ENCODE measurements at regions not wholly inside any gene's neighbourhood (a gene's known extent, or its start where the extent isn't known, plus 50 kb on each side); places are given as distances from the start of the nearest gene placed in this dataset.

DNA sequence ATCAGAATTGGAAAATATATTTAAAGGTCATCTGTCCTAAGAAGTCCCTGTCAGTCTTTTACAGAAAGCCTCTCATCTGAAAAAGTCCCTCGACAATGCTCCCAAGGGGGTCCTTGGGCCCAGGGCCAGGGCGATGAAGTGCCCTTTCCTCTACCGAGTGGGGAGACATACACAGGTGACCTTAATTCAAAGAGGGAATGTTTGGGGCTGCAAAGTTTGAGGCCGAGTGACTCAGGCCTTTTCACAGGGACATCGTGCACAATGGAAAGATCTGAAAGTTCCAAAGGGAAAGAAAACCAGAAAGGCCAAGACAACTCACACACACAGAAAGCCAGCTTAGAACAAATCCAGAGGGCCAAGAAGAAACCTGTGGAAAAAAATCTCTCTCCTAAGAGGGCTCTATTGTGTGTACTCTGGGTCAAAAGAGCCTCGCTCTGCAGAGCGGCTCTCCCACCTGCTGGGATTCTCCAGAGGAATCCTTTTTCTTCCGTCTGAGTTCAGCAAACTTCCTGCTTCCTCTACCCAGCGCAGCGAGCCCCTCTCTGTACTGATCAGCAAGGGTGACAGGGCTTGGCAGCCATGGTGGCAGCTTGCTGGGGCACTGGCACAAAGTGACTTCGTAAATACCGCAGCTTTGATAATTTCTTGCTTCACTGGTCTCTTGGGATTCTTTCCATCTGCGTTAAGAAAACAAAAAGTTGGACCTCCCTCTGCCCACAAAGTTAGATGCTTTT is 259.1 kb downstream of the OPA1 start:
- DNase-seq: no peak

DNA sequence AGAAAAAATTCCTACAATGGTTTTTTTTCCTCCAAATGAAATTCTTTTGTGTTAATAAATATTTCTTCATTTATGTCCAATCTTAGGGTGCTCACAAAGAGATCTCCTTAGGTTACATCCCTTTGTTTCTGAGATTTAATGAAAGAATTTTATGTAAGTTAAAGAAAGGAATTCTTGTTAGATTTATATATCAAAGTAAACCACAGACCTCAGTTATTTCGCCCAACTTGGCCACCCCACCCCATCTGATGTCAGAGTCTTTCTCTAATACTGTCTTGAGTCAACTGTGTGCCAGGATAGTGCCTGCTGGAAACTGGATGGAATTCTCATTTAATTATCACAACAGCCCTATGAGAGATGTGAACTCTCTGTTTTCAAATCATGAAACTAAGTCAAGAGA is 259.9 kb downstream of the OPA1 start:
- no peak for DNase-seq

GRCh38 chr3:193853511-193854219 is 260.7 kb downstream of the OPA1 start:
- DNase-seq: no peak

GRCh38 chr3:193857996-193858395 is 265.0 kb downstream of the OPA1 start:
- DNase-seq: no peak

DNA sequence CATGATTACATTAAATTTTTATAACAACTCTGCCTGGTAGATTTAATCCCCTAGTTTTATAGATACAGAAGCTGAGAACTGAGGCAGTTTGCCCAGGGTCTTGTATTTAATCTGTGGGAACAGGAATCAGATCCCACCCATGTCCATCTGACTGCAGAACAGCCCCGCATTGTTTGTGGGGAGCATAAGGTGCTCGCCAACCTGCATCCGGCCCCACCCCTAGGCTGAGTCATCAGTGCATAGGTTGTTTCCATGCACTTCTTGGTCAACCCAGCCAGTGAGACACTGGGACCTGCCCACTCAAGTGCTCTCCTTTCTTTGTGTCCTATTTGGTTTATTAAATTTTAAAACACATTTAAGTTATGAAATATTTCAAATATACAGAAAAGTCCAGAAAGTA is 266.2 kb downstream of the OPA1 start:
- no peak for DNase-seq

DNA sequence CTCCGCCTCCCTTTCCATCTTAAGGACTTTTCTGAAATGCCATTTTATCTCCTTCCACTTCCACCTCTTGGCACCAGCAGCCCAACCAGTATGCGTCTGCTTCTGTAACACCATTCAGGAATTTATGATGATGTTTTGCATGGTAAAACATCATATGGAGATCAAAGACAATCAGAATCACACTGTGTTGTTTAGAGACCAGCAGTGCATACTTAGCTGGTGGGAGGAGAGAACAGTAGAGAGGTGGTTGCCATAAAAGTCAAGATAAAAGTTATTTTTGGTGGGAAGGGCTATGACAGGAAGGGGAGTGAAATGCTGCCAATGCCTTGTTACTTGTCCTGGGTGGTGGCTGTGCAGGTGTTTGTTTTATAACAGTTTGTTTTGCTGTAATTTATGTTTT is 268.0 kb downstream of the OPA1 start:
- no peak for DNase-seq

DNA sequence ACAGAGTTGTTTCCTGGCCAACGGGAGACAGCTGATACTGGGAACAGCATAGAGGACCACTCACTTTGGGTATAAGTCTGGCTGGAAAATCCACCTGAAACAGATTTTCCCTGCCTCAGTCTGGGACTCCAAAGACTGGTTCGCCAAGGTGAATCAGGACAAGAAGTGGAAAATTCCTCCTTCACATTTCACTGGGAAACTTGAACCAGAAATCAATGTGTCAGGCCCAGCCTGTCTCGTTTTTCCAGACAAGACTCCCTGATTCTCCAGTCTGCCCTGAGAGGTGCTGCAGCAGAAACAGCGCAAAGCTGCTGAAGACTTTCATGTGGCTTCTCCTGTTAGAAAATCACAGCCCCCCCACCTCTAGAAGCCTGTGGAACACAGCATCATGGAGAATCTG is 269.8 kb downstream of the OPA1 start:
- no peak for DNase-seq

DNA sequence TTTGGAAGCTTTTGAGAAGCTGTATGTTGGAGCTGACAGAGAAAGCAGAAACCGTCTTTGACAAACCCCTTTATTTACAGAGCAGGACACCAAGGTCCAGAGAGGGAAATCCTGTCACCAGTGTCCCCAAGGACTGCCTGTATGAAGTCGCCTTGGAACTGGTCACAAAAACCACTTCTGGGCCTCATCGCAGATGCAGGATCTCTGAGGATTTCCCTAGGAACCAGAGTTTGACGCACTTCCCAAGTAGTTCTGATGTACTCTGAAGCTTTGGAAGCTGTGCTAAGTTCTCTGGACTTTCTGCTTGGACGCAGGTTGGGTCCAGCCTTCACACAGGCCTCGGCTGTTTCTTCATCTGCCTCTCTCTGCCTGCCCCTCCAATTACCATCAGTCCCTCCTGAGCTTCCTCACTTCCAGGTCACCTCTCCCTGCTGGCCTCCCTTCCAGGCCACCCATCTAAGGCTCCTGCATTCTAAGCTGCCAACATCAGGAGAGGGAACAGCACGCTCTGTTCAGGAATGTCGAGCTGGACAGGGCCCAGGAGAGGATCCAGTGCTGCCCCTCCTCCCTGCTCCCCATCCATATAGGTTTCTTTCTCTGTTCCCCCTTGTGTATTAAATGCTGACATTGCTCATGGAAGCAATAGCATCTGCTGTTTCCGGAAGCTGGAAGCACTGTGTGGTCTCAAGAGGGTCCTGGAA is 270.8 kb downstream of the OPA1 start:
- no peak for DNase-seq

- no peak for DNase-seq
These were observed 270.6 kb upstream of the HES1 start for GRCh38 chr3:193865339-193865738.

DNA sequence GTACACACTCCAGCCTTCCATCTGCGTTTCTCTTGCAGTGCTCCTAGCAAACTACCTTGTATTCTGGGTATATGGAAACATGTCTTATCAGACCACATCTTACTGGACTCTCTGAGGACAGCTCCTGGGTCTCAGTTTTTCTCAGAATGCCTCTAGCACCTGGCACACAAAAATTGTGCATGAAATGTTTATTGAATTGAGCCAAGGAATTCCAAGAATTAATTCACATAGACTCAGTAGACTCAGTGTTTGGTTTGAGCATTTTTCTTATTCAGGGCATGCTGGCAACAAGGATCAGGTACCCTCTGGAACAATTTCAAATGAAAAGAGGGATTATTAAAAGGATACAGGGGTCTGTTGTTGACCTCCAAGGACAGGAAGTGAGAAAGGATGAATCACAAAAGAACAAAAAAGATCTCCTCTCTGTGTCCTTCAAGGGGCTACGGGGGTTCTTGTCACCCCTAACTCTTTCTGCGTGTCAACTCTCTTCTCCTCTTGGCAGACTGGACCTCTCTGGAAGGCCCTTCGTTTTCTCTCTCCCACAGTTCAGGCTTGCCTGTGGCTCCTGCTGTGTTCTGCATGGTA is 270.0 kb upstream of the HES1 start:
- DNase-seq: no peak

DNA sequence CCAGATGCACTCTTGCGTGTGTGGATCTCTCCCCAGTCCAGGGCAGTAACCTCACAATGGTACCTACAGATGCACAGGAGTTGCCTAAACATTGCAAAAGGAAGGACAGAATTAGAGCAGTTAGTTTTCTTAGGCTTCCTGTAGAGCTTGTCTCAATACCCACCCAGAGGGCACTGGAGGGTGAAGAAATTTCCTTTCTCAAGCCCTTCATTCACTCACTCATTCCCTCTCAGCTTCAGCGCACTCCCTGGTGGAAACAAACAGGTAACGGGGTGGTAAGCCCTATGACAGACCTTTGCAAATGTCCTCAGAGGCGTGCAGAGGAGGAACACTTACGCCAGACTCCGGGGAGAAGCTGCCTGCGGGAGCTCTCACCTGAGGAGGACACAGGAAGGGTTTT is 267.4 kb upstream of the HES1 start:
- DNase-seq: no peak

DNA sequence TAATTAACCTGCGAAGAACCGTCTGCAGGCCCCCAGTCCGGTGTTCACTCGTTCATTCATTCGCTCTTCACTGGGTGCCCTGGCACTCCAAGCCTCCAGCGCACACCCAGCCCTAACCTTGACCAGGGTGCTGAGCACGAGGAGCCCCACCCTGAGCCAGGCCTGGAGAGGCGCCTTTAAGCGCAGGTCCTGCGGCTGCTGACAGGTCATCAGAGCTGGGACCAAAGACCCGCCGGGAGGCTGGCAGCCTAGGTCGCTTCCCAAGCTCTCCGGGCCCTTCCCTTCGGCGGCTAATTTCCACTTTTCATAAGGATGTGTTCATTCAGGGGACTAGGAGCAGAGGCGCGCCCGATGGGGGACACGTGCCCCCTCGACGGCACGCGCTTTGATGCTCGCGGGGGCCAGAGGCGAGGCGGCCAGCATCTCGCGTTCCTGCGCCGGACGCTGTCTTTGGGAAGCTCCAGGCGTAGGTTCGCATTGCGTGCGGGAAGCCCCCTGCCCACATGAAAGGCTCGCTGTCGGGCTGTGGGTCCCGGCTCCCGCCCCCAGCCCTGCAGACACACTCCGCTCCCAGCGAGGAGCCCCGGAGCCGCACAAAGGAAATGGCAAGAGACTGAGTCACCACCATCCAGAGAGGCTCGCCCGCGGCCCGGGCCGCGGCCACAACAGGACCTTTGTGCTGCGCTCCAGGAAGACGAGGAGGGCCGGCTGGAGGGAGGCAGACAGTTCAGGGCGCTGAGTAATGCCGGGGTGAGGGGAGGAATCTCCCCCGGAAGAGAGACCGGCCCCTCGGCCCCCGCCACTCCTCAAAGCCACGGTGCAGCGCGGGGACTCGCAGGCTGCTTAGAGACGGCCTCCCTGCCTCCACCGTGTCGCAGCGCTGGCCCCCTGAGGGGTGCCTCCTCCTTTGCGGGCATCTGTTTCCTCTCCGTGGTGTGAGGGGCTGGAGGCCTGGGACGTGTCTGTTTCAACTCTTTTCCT is 266.4 kb upstream of the HES1 start:
- DNase-seq: no peak

DNA sequence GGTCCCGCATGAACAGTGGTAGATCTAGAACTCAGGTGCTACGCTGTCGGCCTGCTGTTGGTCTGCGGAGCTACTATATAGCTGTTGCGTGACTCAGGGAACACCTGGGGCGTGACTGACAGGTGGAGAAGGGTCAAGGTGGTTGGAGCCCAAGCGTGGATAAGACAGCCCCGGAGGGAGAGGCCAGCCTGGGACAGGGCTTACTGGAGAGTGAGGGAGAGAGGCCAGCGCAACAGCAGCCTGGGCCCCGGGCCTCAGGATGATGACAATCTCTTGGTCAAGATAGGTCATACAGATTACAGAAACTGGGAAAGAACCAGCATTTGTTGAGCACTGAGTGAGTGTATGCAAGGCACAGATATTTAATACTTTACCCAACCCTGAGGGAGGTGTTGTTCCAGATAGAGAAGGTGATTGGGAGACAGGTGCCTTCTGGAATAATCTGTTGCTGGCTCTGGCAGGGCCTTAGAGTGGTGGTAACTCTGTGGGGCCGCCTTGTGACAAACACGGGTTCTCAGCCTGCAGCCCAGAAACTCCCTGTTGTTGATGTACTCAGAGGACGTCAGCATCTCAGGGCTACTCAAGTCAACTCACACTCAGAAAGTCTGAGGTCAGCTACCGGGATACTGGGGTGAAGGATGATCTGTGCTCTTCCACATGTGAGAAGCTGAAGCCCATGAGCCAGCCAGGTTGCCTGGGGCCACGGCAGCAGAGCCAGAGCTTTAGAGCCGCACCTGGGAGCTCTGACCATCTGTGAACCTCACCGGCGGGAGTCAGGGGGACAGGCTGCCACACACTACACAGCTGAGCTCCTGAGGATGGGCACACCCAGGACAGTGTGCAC is 265.4 kb upstream of the HES1 start:
- DNase-seq: no peak

DNA sequence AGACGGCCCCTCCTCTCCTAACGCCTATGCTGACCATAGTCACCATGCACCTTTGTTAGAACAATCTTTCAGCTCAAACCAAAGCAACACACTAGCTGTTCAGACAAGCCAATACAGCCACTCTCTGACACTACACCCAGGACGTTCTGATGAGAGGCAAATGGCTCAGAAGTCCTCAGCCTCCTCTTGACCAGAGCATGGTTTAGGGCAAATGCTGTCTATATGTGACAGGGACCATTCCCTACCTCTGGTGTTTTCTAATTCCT is 264.8 kb upstream of the HES1 start:
- DNase-seq: no peak

- DNase-seq: no peak
These were observed 263.6 kb upstream of the HES1 start for GRCh38 chr3:193872265-193872753.

GRCh38 chr3:193873426-193874201 is 262.3 kb upstream of the HES1 start:
- DNase-seq: no peak

DNA sequence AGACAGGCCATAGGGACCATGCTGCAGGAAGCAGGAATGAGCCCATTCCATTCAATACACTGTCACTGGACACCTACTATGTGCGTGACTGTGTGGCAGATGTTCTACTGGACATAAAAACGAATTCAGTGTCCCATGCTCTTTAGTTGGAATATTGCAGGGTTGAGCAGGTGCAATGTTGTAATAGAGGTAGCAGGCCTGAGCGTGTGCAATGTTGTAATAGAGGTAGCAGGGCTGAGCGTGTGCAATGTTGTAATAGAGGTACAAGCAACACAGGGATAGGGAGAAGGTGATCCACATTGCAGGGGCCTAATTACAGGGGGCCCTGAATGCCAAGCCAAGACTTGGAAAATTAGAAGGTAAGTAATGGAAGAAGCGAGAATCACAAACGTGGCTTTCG is 261.4 kb upstream of the HES1 start:
- no peak for DNase-seq

GRCh38 chr3:193874997-193875593 is 260.9 kb upstream of the HES1 start:
- no peak for DNase-seq

DNA sequence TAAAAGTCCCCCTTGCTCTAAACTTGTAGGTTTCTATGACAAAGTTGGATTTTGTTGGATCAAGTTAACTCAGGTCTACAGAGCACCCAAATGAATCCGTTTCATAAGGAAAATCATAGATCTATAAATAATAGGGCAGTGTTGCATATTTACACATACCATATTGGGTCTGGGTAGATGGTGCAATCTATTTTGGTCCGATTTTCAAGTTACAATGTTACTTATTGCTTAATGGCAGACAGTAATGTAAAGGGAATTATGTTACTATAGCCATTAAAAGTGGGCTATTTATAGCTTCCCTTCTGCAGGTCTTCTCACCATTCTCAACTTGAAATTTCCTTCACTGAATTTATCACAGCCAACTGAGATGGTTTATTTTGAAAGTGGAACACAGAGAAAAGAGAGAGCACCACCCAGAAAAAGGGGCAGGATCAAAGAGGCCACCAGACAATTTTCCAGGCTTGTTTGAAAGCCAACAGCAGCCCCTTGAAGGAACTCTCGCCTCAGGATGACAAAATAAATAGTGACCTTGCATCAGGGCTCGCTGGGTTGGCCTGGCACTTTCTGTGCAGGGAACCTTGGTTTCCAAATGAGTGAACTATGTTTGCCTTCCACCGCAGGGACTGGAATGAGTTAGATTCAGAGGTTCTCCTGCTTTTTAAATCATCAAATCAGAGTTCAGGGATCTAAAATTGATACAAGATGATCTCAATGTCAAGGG is 260.2 kb upstream of the HES1 start:
- DNase-seq: no peak

Data from activated CD4-positive, alpha-beta T cell treated with anti-CD3 and anti-CD28 coated beads, Interleukin-2, amount 50 U/mL, for 1 hour (primary cell).